ENCODE measurements at regions not wholly inside any gene's neighbourhood (a gene's known extent, or its start where the extent isn't known, plus 50 kb on each side); places are given as distances from the start of the nearest gene placed in this dataset.

GRCh38 chr18:72623444-72623843, 79.3 kb upstream of the CBLN2 start:
- no peak for DNase-seq
- H3K27me3 ChIP-seq, result no peaks in the 10 kb centered on the region
- no peaks in the 10 kb centered on the region for H3K9me3 ChIP-seq
- no peaks in the 10 kb centered on the region for H3K36me3 ChIP-seq
- H3K4me3 ChIP-seq, result no peak overlapping the region

GRCh38 chr18:72613534-72613930, 69.4 kb upstream of the CBLN2 start:
- no peak for DNase-seq
- H3K36me3 ChIP-seq, result no peaks in the 10 kb centered on the region
- H3K4me3 ChIP-seq, result no peak overlapping the region
- H3K27me3 ChIP-seq, result no peaks in the 10 kb centered on the region
- no peaks in the 10 kb centered on the region for H3K9me3 ChIP-seq

DNA sequence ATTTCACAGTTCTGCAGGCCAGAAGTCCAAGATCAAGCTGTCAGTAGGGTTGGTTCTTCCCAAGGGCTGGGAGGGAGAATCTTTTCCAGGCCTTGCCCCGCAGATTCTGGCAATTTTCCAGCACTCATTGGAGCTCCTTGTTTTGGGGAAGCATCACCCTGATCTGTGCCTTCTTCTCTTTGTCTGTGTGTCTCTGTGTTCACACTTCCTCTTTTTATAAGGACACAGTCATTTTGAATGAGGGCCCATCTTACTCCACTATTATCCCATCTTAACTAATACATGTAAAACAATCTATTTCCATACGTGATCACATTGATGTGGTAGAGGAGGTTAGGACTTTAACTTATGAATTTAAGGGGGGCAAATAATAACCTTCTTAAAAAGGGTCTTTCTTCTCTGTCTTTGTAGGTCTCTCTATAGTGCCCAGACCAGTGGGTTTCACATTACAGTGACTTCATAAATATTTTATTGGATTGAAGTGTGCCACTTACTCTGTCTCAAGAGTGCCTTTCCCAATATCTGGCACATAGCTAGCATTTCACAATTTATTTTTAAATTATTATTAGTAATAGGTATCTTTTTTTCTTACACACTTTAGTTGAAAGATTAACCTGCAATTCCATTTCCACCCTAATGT, 68.9 kb upstream of the CBLN2 start:
- no peak overlapping the region for H3K4me3 ChIP-seq
- no peaks in the 10 kb centered on the region for H3K9me3 ChIP-seq
- H3K27me3 ChIP-seq, result no peaks in the 10 kb centered on the region
- no peaks in the 10 kb centered on the region for H3K36me3 ChIP-seq
- DNase-seq, result no peak

DNA sequence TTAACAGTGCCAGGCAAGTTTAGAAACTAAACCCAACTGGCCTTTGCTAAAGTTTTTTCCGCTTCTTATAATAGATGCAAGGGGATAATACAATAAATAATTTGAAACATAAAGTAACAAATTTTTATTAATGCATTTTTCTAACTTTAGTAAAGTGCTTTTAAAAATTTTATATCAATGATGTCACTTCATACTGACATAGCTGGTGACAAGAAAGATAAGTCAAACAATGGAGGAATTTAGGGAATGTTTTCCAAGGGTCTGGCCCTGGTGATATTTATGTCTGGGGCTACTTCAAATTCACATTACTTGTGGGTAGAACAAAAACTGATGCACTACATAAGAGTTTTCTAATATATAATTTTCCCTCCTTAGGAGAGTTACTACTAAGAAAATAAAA, 61.2 kb upstream of the CBLN2 start:
- Histone ChIP-seq H3K9me3 (no peaks in the 10 kb centered on the region), H3K27me3 (no peaks in the 10 kb centered on the region), H3K4me3 (no peak overlapping the region), H3K36me3 (no peaks in the 10 kb centered on the region)
- no peak for DNase-seq

GRCh38 chr18:72601944-72602343, 57.8 kb upstream of the CBLN2 start:
- H3K4me3 ChIP-seq, result no peak overlapping the region
- no peaks in the 10 kb centered on the region for H3K36me3 ChIP-seq
- no peak for DNase-seq
- no peaks in the 10 kb centered on the region for H3K9me3 ChIP-seq
- no peaks in the 10 kb centered on the region for H3K27me3 ChIP-seq

DNA sequence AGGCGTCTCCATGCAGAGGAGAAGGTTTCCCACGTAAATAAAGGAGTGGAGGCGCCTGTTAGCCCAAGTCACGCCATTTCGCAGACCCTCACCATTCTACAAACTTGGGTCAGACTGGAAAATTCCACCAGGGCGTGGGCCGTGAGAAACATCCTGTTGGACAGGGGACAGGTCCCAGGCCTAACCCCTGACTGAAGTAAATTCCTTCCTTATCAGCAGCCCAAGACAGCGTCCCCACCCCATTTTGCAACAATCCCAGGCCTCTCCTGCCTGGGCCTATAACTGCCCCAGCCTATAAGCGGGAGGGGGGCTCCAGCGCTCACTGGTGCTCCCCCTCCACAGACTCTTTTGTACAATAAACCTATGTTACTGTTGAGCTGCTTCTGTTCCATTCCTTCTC, 57.3 kb upstream of the CBLN2 start:
- H3K4me3 ChIP-seq, result no peak overlapping the region
- no peaks in the 10 kb centered on the region for H3K27me3 ChIP-seq
- H3K9me3 ChIP-seq, result no peaks in the 10 kb centered on the region
- H3K36me3 ChIP-seq, result no peaks in the 10 kb centered on the region
- DNase-seq, result no peak
